ENCODE measurements at regions not wholly inside any gene's neighbourhood (a gene's known extent, or its start where the extent isn't known, plus 50 kb on each side); places are given as distances from the start of the nearest gene placed in this dataset.

GRCh38 chr10:3469639-3470020 lies 297.0 kb upstream of the PITRM1 start:
- TF ChIP-seq POLR2A (IDR thresholded peaks at IDR 0.05; ENCODE audit: low read depth, low read length) = no peak
- no peak for TF ChIP-seq POLR2AphosphoS5 (IDR thresholded peaks at IDR 0.05; ENCODE audit: low read depth, low read length)
- TF ChIP-seq TAF1 (IDR thresholded peaks at IDR 0.05; ENCODE audit: borderline replicate concordance, low read depth, low read length) = no peak

Measured in GM12892 (cell line).